Activated CD4-positive, alpha-beta T cell treated with anti-CD3 and anti-CD28 coated beads for 36 hours (primary cell): ENCODE measurements at regions not wholly inside any gene's neighbourhood (a gene's known extent, or its start where the extent isn't known, plus 50 kb on each side); places are given as distances from the start of the nearest gene placed in this dataset.
"Not testable (repeated sequence)": the region's sequence is repeated elsewhere in the genome, so short reads cannot be mapped to it uniquely, and the experiment has no call there.

ENCODE experiments used
- ATAC-seq: fragments of 200-7000 bp; cut with Tn5 transposase; one replicate; pipeline ENCODE4 v1.10.0; 2021; ENCODE audit warnings: mild to moderate bottlenecking, moderate library complexity
- CTCF ChIA-PET: fragments of 350-600 bp; sonication (Branson Sonifier 250); formaldehyde crosslinking; loops from one replicate; lab custom pipeline; 2021; ENCODE audit warnings: antibody characterized with exemption; lab: Charles Lee
- POLR2A ChIA-PET: fragments of 350-600 bp; sonication (Branson Sonifier 250); formaldehyde crosslinking; loops from one replicate; lab custom pipeline; 2021; ENCODE audit warnings: antibody characterized with exemption, inconsistent platforms; lab: Charles Lee
- DNase-seq: peaks from one replicate; pipeline ENCODE4 v3.0.0-alpha.2; 2020
- H3K27ac Mint-ChIP-seq: one replicate; pipeline ENCODE4 v1.8.0; 2021; ENCODE audit warnings: mixed read lengths
- H3K27me3 Mint-ChIP-seq: one replicate; pipeline ENCODE4 v1.8.0; 2021; ENCODE audit warnings: mixed read lengths
- H3K36me3 Mint-ChIP-seq: one replicate; pipeline ENCODE4 v1.8.0; 2021; ENCODE audit warnings: low read depth, mixed read lengths
- H3K4me1 Mint-ChIP-seq: one replicate; pipeline ENCODE4 v1.8.0; 2021; ENCODE audit warnings: mixed read lengths
- H3K4me3 Mint-ChIP-seq: one replicate; pipeline ENCODE4 v1.8.0; 2021; ENCODE audit warnings: mild to moderate bottlenecking, moderate library complexity, mixed read lengths
- H3K9me3 Mint-ChIP-seq: one replicate; pipeline ENCODE4 v1.8.0; 2021; ENCODE audit warnings: low read depth, mixed read lengths
- intact Hi-C, 2 experiments: fragments of 100-400 bp; cut with DNase I in 1 of 2; cut with micrococcal nuclease in 1 of 2; formaldehyde crosslinking; loops; one replicate each; pipeline versions ENCODE4 v1.14.2 to v1.15.1; 2022 to 2024; cut with DNase I, micrococcal nuclease

DNA sequence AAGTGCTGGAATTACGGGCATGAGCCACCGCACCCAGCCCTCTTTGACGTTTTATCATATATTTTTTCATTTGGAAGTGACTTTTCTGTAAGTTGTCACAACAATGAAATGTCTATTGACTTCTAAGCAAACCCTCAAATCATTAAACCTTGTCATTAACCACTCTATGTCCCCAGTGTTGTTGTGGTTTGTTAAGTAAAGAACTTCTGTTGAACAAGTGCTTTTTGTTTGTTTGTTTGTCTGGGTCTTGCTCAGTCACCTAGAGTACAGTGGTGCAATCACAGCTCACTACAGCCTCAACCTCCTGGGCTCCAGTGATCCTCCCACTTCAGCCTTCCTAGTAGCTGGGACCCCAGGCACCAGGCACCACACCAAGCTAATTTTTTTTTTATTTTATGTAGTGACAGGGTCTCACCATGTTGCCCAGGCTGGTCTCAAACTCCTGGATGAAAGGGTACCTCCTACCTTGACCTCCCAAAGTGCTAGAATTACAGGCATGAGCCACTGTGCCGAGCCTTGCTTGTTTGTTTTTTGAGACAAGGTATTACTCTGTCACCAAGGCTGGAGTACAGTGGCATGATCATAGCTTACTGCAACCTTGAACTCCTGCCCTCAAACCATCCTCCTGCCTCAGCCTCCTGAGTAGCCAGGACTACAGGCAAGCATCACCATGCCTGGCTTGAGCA is 57.6 kb upstream of the LOC128125822 start:
- no peak overlapping the region for H3K4me3 Mint-ChIP-seq
- no peaks in the 10 kb centered on the region for H3K36me3 Mint-ChIP-seq
- DNase-seq (no peak), ATAC-seq (no peak)
- ChIA-PET CTCF (no interaction called here), POLR2A (no interaction called here)
- H3K4me1 Mint-ChIP-seq: peaks cover 5% of the 10 kb centered on the region
- peaks cover 4% of the 10 kb centered on the region for H3K27me3 Mint-ChIP-seq
- intact Hi-C loops: no loop called here
- H3K27ac Mint-ChIP-seq: no peak overlapping the region
- no peaks in the 10 kb centered on the region for H3K9me3 Mint-ChIP-seq

DNA sequence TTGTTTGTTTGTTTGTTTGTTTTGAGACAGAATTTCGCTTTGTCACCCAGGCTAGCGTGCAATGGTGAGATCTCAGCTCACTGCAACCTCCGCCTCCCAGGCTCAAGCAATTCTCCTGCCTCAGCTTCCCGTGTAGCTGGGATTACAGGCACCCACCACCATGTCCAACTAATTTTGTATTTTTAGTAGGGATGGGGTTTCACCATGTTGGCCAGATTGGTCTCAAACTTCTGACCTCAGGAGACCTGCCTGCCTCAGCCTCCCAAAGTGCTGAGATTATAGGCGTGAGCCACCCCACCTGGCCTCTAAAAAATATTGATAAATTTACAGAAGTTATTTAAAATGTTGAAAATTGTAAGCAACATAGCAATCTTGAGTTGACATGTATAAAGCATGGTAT is 57.1 kb upstream of the LOC128125822 start:
- H3K4me3 Mint-ChIP-seq, intact Hi-C loops, H3K36me3 Mint-ChIP-seq, H3K27ac Mint-ChIP-seq, H3K9me3 Mint-ChIP-seq, H3K27me3 Mint-ChIP-seq, ATAC-seq, POLR2A ChIA-PET, DNase-seq, H3K4me1 Mint-ChIP-seq: not testable (repeated sequence)
- CTCF ChIA-PET: interaction anchor here (1.2 kb wide), 1 partner anchor 10 kb away, joined by 4 read pairs; no protein-coding TSS in a partner anchor

DNA sequence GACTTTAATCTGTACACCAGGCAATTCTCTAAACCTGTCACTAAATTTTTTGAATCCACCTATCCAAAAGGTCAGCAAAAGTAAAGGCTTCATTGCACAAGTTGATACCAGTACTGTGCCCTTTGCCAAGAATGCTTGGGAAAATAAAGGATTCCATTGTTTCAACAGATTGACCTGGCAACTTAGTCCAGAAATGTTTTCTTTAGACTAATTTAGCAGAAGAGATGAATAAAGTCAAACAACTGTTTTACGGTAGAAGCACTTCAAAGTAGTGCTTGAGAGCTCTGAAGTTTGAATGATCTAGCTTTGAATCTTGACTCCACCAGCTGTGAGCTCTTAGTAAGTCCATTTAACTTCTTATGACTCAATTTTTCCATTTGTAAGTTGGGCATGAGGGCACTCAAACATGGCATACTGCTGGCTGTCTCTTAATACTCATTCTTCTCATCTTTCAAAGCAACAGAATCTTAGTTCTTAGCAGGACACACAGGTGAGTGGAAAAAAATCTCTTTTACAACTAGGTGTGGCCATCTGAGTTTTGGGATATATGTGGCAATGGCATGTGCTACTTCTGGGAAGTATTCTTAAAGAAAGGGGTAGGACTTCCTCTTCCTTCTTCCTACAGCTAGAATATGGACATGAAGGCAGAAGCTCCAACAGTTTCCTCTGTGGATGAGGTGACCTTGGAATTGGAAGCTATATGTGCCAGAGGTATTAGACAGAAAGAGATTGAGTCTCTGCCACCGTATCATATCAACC is 55.9 kb upstream of the LOC128125822 start:
- no peak overlapping the region for H3K4me3 Mint-ChIP-seq
- peak; percentile 26 for ATAC-seq
- peaks cover 4% of the 10 kb centered on the region for H3K27me3 Mint-ChIP-seq
- CTCF ChIA-PET: interaction anchor here (1.1 to 1.2 kb wide), 2 partner anchors 9 to 248 kb away, joined by 3 to 4 read pairs; no protein-coding TSS in a partner anchor
- no peaks in the 10 kb centered on the region for H3K9me3 Mint-ChIP-seq
- peaks cover 5% of the 10 kb centered on the region for H3K4me1 Mint-ChIP-seq
- DNase-seq: no peak
- H3K36me3 Mint-ChIP-seq: no peaks in the 10 kb centered on the region
- H3K27ac Mint-ChIP-seq: no peak overlapping the region
- intact Hi-C loops: no loop called here
- POLR2A ChIA-PET: no interaction called here

DNA sequence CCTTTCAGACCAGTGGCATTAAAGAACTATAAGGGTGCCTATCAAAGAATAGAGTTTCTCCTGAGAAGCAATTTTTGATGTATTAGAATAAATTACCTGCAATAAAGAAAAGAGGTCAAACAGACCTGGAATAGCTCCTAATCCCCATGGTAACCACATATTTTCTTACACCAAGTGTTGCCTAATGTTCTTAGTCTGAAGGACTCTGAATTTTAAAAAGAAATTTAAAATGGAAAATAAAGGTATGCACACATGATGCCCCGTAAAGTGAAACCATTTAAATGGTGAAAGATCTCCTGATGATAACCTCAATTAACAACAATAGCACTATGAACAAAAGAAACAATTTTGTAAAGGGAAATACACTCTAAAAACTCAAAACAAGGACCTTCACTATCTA is 55.1 kb upstream of the LOC128125822 start:
- Mint-ChIP-seq H3K27me3 (peaks cover 4% of the 10 kb centered on the region), H3K4me1 (peaks cover 5% of the 10 kb centered on the region), H3K9me3 (no peaks in the 10 kb centered on the region), H3K4me3 (no peak overlapping the region), H3K27ac (no peak overlapping the region), H3K36me3 (no peaks in the 10 kb centered on the region)
- intact Hi-C loops: no loop called here
- CTCF ChIA-PET: interaction anchor here (1.1 to 1.3 kb wide), 2 partner anchors 9 to 247 kb away, joined by 3 read pairs; no protein-coding TSS in a partner anchor
- ATAC-seq: no peak
- POLR2A ChIA-PET: no interaction called here
- no peak for DNase-seq

DNA sequence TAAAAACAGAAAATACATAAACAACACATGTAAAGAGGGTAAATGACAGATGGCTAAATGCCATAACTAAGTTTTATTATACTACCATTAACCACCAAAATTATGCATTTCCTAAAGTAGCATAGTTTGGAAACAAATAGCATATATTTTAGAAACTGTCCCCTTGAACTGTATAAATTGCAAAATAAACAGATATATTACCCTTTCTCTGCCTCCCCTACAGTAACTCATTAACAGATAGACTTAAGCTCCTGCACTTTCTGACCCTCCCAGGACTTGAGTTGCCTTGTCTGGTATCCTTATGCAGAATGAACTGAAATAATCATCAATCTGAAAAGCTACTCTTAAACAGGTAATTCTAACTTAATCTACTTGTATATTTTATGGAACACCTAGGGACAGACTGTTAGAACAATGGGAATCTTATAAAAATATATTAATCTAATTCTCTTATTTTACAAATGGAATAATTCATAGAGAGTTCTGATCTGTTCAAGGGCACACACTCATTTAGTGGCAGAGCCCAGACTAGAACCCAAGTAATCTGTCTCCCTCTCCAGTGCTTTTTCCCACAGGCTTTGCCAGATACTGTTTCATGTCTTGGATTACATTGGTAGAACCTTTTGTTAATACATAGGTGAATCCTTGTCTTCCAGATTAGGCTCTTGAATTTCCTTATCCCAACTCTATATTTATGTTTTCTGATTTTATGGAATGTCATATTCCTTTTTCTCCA is 50.6 kb upstream of the LOC128125822 start:
- ChIA-PET POLR2A (no interaction called here), CTCF (no interaction called here)
- Mint-ChIP-seq H3K4me1 (peaks cover 5% of the 10 kb centered on the region), H3K9me3 (no peaks in the 10 kb centered on the region), H3K36me3 (no peaks in the 10 kb centered on the region), H3K27ac (no peak overlapping the region), H3K4me3 (no peak overlapping the region), H3K27me3 (no peaks in the 10 kb centered on the region)
- ATAC-seq (no peak), DNase-seq (no peak)
- intact Hi-C loops: no loop called here
